H9 (cell line): ENCODE measurements at regions not wholly inside any gene's neighbourhood (a gene's known extent, or its start where the extent isn't known, plus 50 kb on each side); places are given as distances from the start of the nearest gene placed in this dataset.

ENCODE experiments used
- DNase-seq: peaks from one replicate; pipeline ENCODE4 v3.0.0-alpha.2; 2017
- H2AFZ ChIP-seq: one replicate; pipeline ENCODE4 v1.6.1; 2013; ENCODE audit warnings: mild to moderate bottlenecking, low read length, control low read depth, moderate library complexity
- H2AK5ac ChIP-seq: 2 replicates; pipeline ENCODE4 v1.6.1; 2013; ENCODE audit warnings: low read length, control low read depth, mixed read lengths; ENCODE audit not compliant: insufficient read length
- H2BK120ac ChIP-seq: one replicate; pipeline ENCODE4 v1.6.1; 2013; ENCODE audit warnings: low read depth, mild to moderate bottlenecking, low read length, control low read depth, inconsistent platforms; ENCODE audit not compliant: poor library complexity, severe bottlenecking
- H2BK12ac ChIP-seq: 2 replicates; pipeline ENCODE4 v1.6.1; 2013; ENCODE audit warnings: low read length, control low read depth, mixed read lengths, low read depth; ENCODE audit not compliant: insufficient read length
- H2BK15ac ChIP-seq: 2 replicates; pipeline ENCODE4 v1.6.1; 2013; ENCODE audit warnings: low read depth, low read length, control low read depth
- H2BK20ac ChIP-seq: one replicate; pipeline ENCODE4 v1.6.1; 2013; ENCODE audit warnings: low read depth, mild to moderate bottlenecking, low read length, control low read depth, inconsistent platforms; ENCODE audit not compliant: poor library complexity, severe bottlenecking
- H2BK5ac ChIP-seq: 2 replicates; pipeline ENCODE4 v1.6.1; 2013; ENCODE audit warnings: low read length, control low read depth, mixed read lengths; ENCODE audit not compliant: insufficient read length
- H3K14ac ChIP-seq: 2 replicates; pipeline ENCODE4 v1.6.1; 2013; ENCODE audit warnings: low read length, control low read depth; ENCODE audit not compliant: insufficient read depth
- H3K18ac ChIP-seq: 2 replicates; pipeline ENCODE4 v1.6.1; 2013; ENCODE audit warnings: low read depth, mild to moderate bottlenecking, mixed read lengths, low read length, control low read depth; ENCODE audit not compliant: insufficient read length
- H3K23ac ChIP-seq: 2 replicates; pipeline ENCODE4 v1.6.1; 2013; ENCODE audit warnings: low read length, control low read depth, mixed read lengths, low read depth; ENCODE audit not compliant: insufficient read length
- H3K23me2 ChIP-seq: 2 replicates; pipeline ENCODE4 v1.6.1; 2013; ENCODE audit warnings: low read depth, mild to moderate bottlenecking, mixed read lengths, low read length, control low read depth; ENCODE audit not compliant: insufficient read length, poor library complexity, severe bottlenecking
- H3K27ac ChIP-seq: 2 replicates; pipeline ENCODE4 v1.5.1; 2013; ENCODE audit warnings: low read length, control low read depth, mixed read lengths, low read depth; ENCODE audit not compliant: insufficient read length
- H3K27me3 ChIP-seq: 2 replicates; pipeline ENCODE4 v1.6.1; 2013; ENCODE audit warnings: low read length, control low read depth, inconsistent platforms; ENCODE audit not compliant: insufficient read depth
- H3K4ac ChIP-seq: 2 replicates; pipeline ENCODE4 v1.6.1; 2013; ENCODE audit warnings: low read depth, mild to moderate bottlenecking, control low read depth, inconsistent platforms, low read length, moderate library complexity
- H3K4me1 ChIP-seq: 2 replicates; pipeline ENCODE4 v1.6.1; 2013; ENCODE audit warnings: low read length, control low read depth, inconsistent platforms; ENCODE audit not compliant: insufficient read depth
- H3K4me2 ChIP-seq: 2 replicates; pipeline ENCODE4 v1.6.1; 2013; ENCODE audit warnings: low read length, control low read depth, mixed read lengths; ENCODE audit not compliant: insufficient read length, insufficient read depth
- H3K56ac ChIP-seq: 2 replicates; pipeline ENCODE4 v1.6.1; 2013; ENCODE audit warnings: low read depth, mild to moderate bottlenecking, mixed read lengths, low read length, control low read depth; ENCODE audit not compliant: insufficient read length
- H3K79me1 ChIP-seq: 2 replicates; pipeline ENCODE4 v1.6.1; 2013; ENCODE audit warnings: low read depth, mild to moderate bottlenecking, moderate library complexity, low read length, control low read depth, inconsistent platforms; ENCODE audit not compliant: insufficient read depth, poor library complexity, severe bottlenecking
- H3K79me2 ChIP-seq: 2 replicates; pipeline ENCODE4 v1.6.1; 2013; ENCODE audit warnings: low read length, control low read depth, inconsistent platforms; ENCODE audit not compliant: insufficient read depth
- H3K9ac ChIP-seq: 2 replicates; pipeline ENCODE4 v1.6.1; 2013; ENCODE audit warnings: low read length, control low read depth, mixed read lengths; ENCODE audit not compliant: insufficient read length; ENCODE audit errors: extremely low read depth
- H3K9me3 ChIP-seq: one replicate; pipeline ENCODE4 v1.6.1; 2013; ENCODE audit warnings: low read depth, low read length, inconsistent platforms; ENCODE audit not compliant: control insufficient read depth
- H3T11ph ChIP-seq: one replicate; pipeline ENCODE4 v1.6.1; 2013; ENCODE audit warnings: mild to moderate bottlenecking, low read length, control low read depth, inconsistent platforms
- H4K20me1 ChIP-seq: one replicate; pipeline ENCODE4 v1.6.1; 2013; ENCODE audit not compliant: control insufficient read depth, insufficient read length, insufficient read depth
- H4K5ac ChIP-seq: 2 replicates; pipeline ENCODE4 v1.6.1; 2013; ENCODE audit warnings: low read depth, mild to moderate bottlenecking, mixed read lengths, low read length, control low read depth; ENCODE audit not compliant: insufficient read length
- H4K8ac ChIP-seq: replicated peaks from 2 replicates; pipeline ENCODE4 v1.6.1; 2013; ENCODE audit warnings: low read length, control low read depth, mixed read lengths, low read depth; ENCODE audit not compliant: insufficient read length
- H4K91ac ChIP-seq: 2 replicates; pipeline ENCODE4 v1.6.1; 2013; ENCODE audit warnings: low read depth, mild to moderate bottlenecking, moderate library complexity, mixed read lengths, low read length, control low read depth; ENCODE audit not compliant: insufficient read length
- H3K27ac Mint-ChIP-seq, 3 experiments: 2 replicates in 2 of 3; 3 replicates in 1 of 3; pipeline ENCODE4 v1.8.0; 2020 to 2021; ENCODE audit warnings: mixed read lengths in 3 of 3, mild to moderate bottlenecking in 1 of 3, moderate library complexity in 1 of 3
- H3K27me3 Mint-ChIP-seq: 2 replicates; pipeline ENCODE4 v1.8.0; 2021; ENCODE audit warnings: low read depth, mild to moderate bottlenecking, moderate library complexity, mixed read lengths
- H3K36me3 Mint-ChIP-seq, 3 experiments: 2 replicates in 2 of 3; 3 replicates in 1 of 3; pipeline ENCODE4 v1.8.0; 2020 to 2021; ENCODE audit warnings: low read depth in 3 of 3, mixed read lengths in 3 of 3; ENCODE audit not compliant: insufficient read depth in 1 of 3
- H3K4me1 Mint-ChIP-seq, 2 experiments: 2 replicates each; pipeline ENCODE4 v1.8.0; 2020; ENCODE audit warnings: mixed read lengths in 2 of 2
- H3K4me3 Mint-ChIP-seq, 2 experiments: 2 replicates in 1 of 2; 3 replicates in 1 of 2; pipeline ENCODE4 v1.8.0; 2020 to 2021; ENCODE audit warnings: mild to moderate bottlenecking in 2 of 2, mixed read lengths in 2 of 2, moderate library complexity in 1 of 2
- H3K9me3 Mint-ChIP-seq, 2 experiments: 2 replicates in 1 of 2; 3 replicates in 1 of 2; pipeline ENCODE4 v1.8.0; 2020; ENCODE audit warnings: mild to moderate bottlenecking in 2 of 2, mixed read lengths in 2 of 2, moderate library complexity in 1 of 2
- CTCF ChIP-seq: fragments of 200-600 bp; sonication (generic); conservative IDR thresholded peaks from 3 replicates; pipeline ENCODE4 v1.8.0; 2021; ENCODE audit warnings: antibody characterized with exemption, mild to moderate bottlenecking
- WGBS: extraction: QIAGEN DNeasy Blood & Tissue Kit; methylation state at CpG from one replicate; pipeline ENCODE4 v1.1.7; 2013; ENCODE audit warnings: missing lambda C conversion rate, low lambda C conversion rate, mixed read lengths; ENCODE audit not compliant: insufficient read length; ENCODE audit errors: extremely low coverage; 5-methylcytosine and 5-hydroxymethylcytosine counted together

GRCh38 chr2:189236066-189236465 is 56.5 kb upstream of the COL5A2 start:
- Histone ChIP-seq H2AFZ (no peak overlapping the region), H4K91ac (no peak overlapping the region), H2AK5ac (no peak overlapping the region), H4K5ac (no peak overlapping the region), H3K79me2 (no peaks in the 10 kb centered on the region), H3K79me1 (no peaks in the 10 kb centered on the region), H2BK120ac (no peak overlapping the region), H2BK12ac (no peak overlapping the region), H3K23me2 (no peaks in the 10 kb centered on the region), H2BK20ac (no peak overlapping the region), H3K56ac (no peak overlapping the region), H3K27me3 (no peaks in the 10 kb centered on the region), H2BK15ac (no peak overlapping the region), H2BK5ac (no peak overlapping the region), H3K4ac (no peak overlapping the region), H3K9ac (no peak overlapping the region), H3K14ac (no peak overlapping the region), H3T11ph (no peak overlapping the region), H3K23ac (no peak overlapping the region), H3K27ac (no peak overlapping the region), H3K4me1 (no peaks in the 10 kb centered on the region), H3K18ac (no peak overlapping the region), H3K9me3 (no peaks in the 10 kb centered on the region), H4K8ac (no peak overlapping the region), H4K20me1 (no peaks in the 10 kb centered on the region), H3K4me2 (no peak overlapping the region)
- no peak for TF ChIP-seq CTCF
- H3K9me3 Mint-ChIP-seq: no peaks in the 10 kb centered on the region; a peak in 2 of 5 replicates
- no peaks in the 10 kb centered on the region; a peak in 1 of 4 replicates for H3K4me1 Mint-ChIP-seq
- no peak for DNase-seq
- WGBS: no CpG with 5 or more reads among the region's 2 CpGs
- no peak overlapping the region for H3K27ac Mint-ChIP-seq
- H3K36me3 Mint-ChIP-seq: peaks cover 0 to 2% (median 0%) of the 10 kb centered on the region in 3 experiments; a peak in 1 of 7 replicates
- H3K4me3 Mint-ChIP-seq: no peak overlapping the region
- H3K27me3 Mint-ChIP-seq: no peaks in the 10 kb centered on the region
